Neural cell (in vitro differentiated cells): ENCODE measurements at regions not wholly inside any gene's neighbourhood (a gene's known extent, or its start where the extent isn't known, plus 50 kb on each side); places are given as distances from the start of the nearest gene placed in this dataset.

Experiments
- H2AFZ ChIP-seq: fragments of 200-600, 300-800 bp; sonication (generic), shearing (Covaris generic); 2 replicates; pipeline ENCODE4 v1.6.0; 2014; ENCODE audit warnings: low read depth, mild to moderate bottlenecking, antibody characterized with exemption, low read length, moderate library complexity
- H3F3A ChIP-seq: fragments of 200-600 bp; shearing (Covaris generic); 2 replicates; pipeline ENCODE4 v1.6.1; 2016; ENCODE audit warnings: mild to moderate bottlenecking, moderate library complexity, mixed read lengths, antibody characterized with exemption, low read length; ENCODE audit not compliant: insufficient read depth, poor library complexity, severe bottlenecking
- H3K27ac ChIP-seq: fragments of 200-600, 300-800 bp; sonication (generic), shearing (Covaris generic); 2 replicates; pipeline ENCODE4 v1.5.1; 2014; ENCODE audit warnings: mild to moderate bottlenecking, low read length, moderate library complexity
- H3K27me3 ChIP-seq: fragments of 300-800, 200-600 bp; sonication (generic), shearing (Covaris generic); 2 replicates; pipeline ENCODE4 v1.6.0; 2014; ENCODE audit warnings: mild to moderate bottlenecking, low read depth, low read length, moderate library complexity; ENCODE audit not compliant: insufficient read depth
- H3K36me3 ChIP-seq: fragments of 300-800, 200-600 bp; sonication (generic), shearing (Covaris generic); 2 replicates; pipeline ENCODE4 v1.5.1; 2014; ENCODE audit warnings: mild to moderate bottlenecking, antibody characterized with exemption, low read length, moderate library complexity; ENCODE audit not compliant: insufficient read depth
- H3K4me2 ChIP-seq: fragments of 300-800, 200-600 bp; sonication (generic), shearing (Covaris generic); 2 replicates; pipeline ENCODE4 v1.6.0; 2014; ENCODE audit warnings: mild to moderate bottlenecking, low read length
- H3K4me3 ChIP-seq: fragments of 300-800, 200-600 bp; sonication (generic), shearing (Covaris generic); 2 replicates; pipeline ENCODE4 v1.5.1; 2014; ENCODE audit warnings: mild to moderate bottlenecking, low read length, moderate library complexity
- H3K79me2 ChIP-seq: fragments of 200-600 bp; shearing (Covaris generic); replicated peaks from 2 replicates; pipeline ENCODE4 v1.6.0; 2014; ENCODE audit warnings: mild to moderate bottlenecking, low read length, moderate library complexity; ENCODE audit not compliant: insufficient read depth
- H3K9ac ChIP-seq: fragments of 300-800, 200-600 bp; sonication (generic), shearing (Covaris generic); 2 replicates; pipeline ENCODE4 v1.6.1; 2016; ENCODE audit warnings: mild to moderate bottlenecking, low read length, mixed read lengths
- H3K9me2 ChIP-seq: fragments of 200-600 bp; shearing (Covaris generic); 2 replicates; pipeline ENCODE4 v1.6.1; 2016; ENCODE audit warnings: mild to moderate bottlenecking, low read length, mixed read lengths; ENCODE audit not compliant: insufficient read depth
- H3K9me3 ChIP-seq: fragments of 200-600, 300-800 bp; sonication (generic), shearing (Covaris generic); 2 replicates; pipeline ENCODE4 v1.6.1; 2016; ENCODE audit warnings: mild to moderate bottlenecking, mixed run types, low read length, moderate library complexity, mixed read lengths
- H4K20me1 ChIP-seq: fragments of 200-600 bp; shearing (Covaris generic); 2 replicates; pipeline ENCODE4 v1.6.1; 2016; ENCODE audit warnings: mild to moderate bottlenecking, mixed run types; ENCODE audit not compliant: insufficient read depth
- EP300 ChIP-seq: fragments of 450-650 bp; conservative IDR thresholded peaks from 2 replicates; pipeline ENCODE4 v1.6.1; 2014; ENCODE audit warnings: antibody characterized with exemption, mild to moderate bottlenecking, moderate library complexity; ENCODE audit not compliant: poor library complexity, severe bottlenecking
- EZH2 ChIP-seq: fragments of 200-600, 300-800 bp; shearing (Covaris generic), sonication (generic); IDR thresholded peaks from 2 replicates; pipeline ENCODE4 v1.6.1; 2014; ENCODE audit warnings: antibody characterized with exemption, low read length, borderline replicate concordance, mild to moderate bottlenecking; ENCODE audit not compliant: insufficient read depth, poor library complexity, severe bottlenecking
- MXI1 ChIP-seq: fragments of 450-650 bp; conservative IDR thresholded peaks from 2 replicates; pipeline ENCODE4 v1.6.1; 2014; ENCODE audit warnings: antibody characterized with exemption, mild to moderate bottlenecking; ENCODE audit not compliant: poor library complexity, severe bottlenecking
- POLR2AphosphoS5 ChIP-seq: IDR thresholded peaks from 2 replicates; pipeline ENCODE4 v1.6.1; 2012
- RAD21 ChIP-seq: fragments of 450-650 bp; conservative IDR thresholded peaks from 2 replicates; pipeline ENCODE4 v1.6.1; 2014; ENCODE audit warnings: antibody characterized with exemption, mild to moderate bottlenecking, moderate library complexity
- SMC3 ChIP-seq: fragments of 450-650 bp; conservative IDR thresholded peaks from 2 replicates; pipeline ENCODE4 v1.6.1; 2014; ENCODE audit warnings: antibody characterized with exemption, mild to moderate bottlenecking, moderate library complexity; ENCODE audit not compliant: poor library complexity
- TAF1 ChIP-seq: IDR thresholded peaks from 2 replicates; pipeline ENCODE4 v1.6.1; 2012; ENCODE audit warnings: low read depth
- TF ChIP-seq, protein P1 (sequence below): IDR thresholded peaks from 2 replicates; pipeline ENCODE4 v1.6.1; 2012; ENCODE audit warnings: borderline replicate concordance
- TF ChIP-seq, protein P2 (sequence below): fragments of 450-650 bp; IDR thresholded peaks from 2 replicates; pipeline ENCODE4 v1.5.1; 2014; ENCODE audit warnings: antibody characterized with exemption, mild to moderate bottlenecking, moderate library complexity; ENCODE audit not compliant: poor library complexity, severe bottlenecking

DNA sequence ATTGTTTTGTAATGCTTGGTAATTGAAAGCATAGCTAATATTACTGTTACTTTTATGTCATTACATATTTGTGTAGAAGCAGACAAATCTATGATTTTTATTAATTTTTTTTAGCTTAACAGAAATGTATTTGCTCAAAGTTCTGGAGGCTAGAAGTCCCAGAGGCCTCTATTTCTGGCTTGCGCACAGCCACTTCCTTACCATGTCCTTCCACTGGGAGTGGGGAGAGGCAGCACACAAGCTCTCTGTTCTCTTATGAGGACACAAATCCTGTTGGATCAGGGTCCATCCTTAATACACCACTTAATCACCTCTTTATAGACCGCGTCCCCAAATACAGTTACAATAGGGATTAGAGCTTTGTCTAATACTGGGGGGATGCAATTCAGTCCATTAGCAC is 1061.4 kb downstream of the OTOL1 start:
- Histone ChIP-seq H3K27me3 (no peaks in the 10 kb centered on the region), H3K9ac (no peak overlapping the region), H3K79me2 (no peaks in the 10 kb centered on the region), H3K36me3 (no peaks in the 10 kb centered on the region), H3F3A (no peaks in the 10 kb centered on the region), H3K4me2 (no peak overlapping the region), H3K9me2 (no peaks in the 10 kb centered on the region), H2AFZ (no peak overlapping the region), H3K9me3 (no peaks in the 10 kb centered on the region), H3K27ac (no peak overlapping the region), H4K20me1 (no peaks in the 10 kb centered on the region), H3K4me3 (no peak overlapping the region)
- TF ChIP-seq RAD21 (no peak), EZH2 (no peak), TAF1 (no peak), EP300 (no peak), MXI1 (no peak), SMC3 (no peak), POLR2AphosphoS5 (no peak)
- TF ChIP-seq, protein P1, sequence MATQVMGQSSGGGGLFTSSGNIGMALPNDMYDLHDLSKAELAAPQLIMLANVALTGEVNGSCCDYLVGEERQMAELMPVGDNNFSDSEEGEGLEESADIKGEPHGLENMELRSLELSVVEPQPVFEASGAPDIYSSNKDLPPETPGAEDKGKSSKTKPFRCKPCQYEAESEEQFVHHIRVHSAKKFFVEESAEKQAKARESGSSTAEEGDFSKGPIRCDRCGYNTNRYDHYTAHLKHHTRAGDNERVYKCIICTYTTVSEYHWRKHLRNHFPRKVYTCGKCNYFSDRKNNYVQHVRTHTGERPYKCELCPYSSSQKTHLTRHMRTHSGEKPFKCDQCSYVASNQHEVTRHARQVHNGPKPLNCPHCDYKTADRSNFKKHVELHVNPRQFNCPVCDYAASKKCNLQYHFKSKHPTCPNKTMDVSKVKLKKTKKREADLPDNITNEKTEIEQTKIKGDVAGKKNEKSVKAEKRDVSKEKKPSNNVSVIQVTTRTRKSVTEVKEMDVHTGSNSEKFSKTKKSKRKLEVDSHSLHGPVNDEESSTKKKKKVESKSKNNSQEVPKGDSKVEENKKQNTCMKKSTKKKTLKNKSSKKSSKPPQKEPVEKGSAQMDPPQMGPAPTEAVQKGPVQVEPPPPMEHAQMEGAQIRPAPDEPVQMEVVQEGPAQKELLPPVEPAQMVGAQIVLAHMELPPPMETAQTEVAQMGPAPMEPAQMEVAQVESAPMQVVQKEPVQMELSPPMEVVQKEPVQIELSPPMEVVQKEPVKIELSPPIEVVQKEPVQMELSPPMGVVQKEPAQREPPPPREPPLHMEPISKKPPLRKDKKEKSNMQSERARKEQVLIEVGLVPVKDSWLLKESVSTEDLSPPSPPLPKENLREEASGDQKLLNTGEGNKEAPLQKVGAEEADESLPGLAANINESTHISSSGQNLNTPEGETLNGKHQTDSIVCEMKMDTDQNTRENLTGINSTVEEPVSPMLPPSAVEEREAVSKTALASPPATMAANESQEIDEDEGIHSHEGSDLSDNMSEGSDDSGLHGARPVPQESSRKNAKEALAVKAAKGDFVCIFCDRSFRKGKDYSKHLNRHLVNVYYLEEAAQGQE, result no peak
- TF ChIP-seq, protein P2, sequence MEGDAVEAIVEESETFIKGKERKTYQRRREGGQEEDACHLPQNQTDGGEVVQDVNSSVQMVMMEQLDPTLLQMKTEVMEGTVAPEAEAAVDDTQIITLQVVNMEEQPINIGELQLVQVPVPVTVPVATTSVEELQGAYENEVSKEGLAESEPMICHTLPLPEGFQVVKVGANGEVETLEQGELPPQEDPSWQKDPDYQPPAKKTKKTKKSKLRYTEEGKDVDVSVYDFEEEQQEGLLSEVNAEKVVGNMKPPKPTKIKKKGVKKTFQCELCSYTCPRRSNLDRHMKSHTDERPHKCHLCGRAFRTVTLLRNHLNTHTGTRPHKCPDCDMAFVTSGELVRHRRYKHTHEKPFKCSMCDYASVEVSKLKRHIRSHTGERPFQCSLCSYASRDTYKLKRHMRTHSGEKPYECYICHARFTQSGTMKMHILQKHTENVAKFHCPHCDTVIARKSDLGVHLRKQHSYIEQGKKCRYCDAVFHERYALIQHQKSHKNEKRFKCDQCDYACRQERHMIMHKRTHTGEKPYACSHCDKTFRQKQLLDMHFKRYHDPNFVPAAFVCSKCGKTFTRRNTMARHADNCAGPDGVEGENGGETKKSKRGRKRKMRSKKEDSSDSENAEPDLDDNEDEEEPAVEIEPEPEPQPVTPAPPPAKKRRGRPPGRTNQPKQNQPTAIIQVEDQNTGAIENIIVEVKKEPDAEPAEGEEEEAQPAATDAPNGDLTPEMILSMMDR, result no peak

DNA sequence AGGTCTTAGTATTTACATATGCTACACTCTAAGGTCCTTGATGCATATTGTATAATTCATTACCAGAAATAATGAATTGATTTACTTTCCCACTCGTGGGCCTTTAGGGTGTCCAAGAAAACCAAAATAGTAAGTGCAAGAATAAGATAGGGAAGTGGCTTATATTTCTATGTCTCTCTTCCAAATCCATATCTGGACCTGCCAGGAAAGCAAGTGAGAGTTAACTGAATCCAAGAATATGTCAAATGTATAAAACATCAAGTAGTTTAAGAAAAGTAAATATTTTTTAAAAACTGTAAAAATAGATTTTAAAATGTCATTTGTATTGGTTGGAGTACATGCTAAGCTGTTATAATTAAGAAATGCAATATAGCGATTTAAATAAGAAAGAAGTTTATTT is 1072.1 kb downstream of the OTOL1 start:
- Histone ChIP-seq H3K4me3 (no peak overlapping the region), H3K79me2 (no peaks in the 10 kb centered on the region), H3K9me3 (no peaks in the 10 kb centered on the region), H2AFZ (no peak overlapping the region), H3K27ac (no peak overlapping the region), H3K9ac (no peak overlapping the region), H3F3A (no peaks in the 10 kb centered on the region), H3K4me2 (no peak overlapping the region), H4K20me1 (no peaks in the 10 kb centered on the region), H3K27me3 (no peaks in the 10 kb centered on the region), H3K36me3 (no peaks in the 10 kb centered on the region), H3K9me2 (no peaks in the 10 kb centered on the region)
- TF ChIP-seq, protein P1, result no peak
- no peak for TF ChIP-seq POLR2AphosphoS5
- TF ChIP-seq RAD21, result no peak
- TF ChIP-seq SMC3, result no peak
- TF ChIP-seq, protein P2, result no peak
- no peak for TF ChIP-seq EP300
- no peak for TF ChIP-seq EZH2
- no peak for TF ChIP-seq MXI1
- TF ChIP-seq TAF1, result no peak
